Transverse colon (tissue), 3 donors: ENCODE measurements at regions not wholly inside any gene's neighbourhood (a gene's known extent, or its start where the extent isn't known, plus 50 kb on each side); places are given as distances from the start of the nearest gene placed in this dataset.

Experiments
- EP300 ChIP-seq: sonication (generic); formaldehyde crosslinking; IDR thresholded peaks from one replicate; pipeline ENCODE4 v1.6.1; 2017; ENCODE audit warnings: antibody characterized with exemption, low read depth
- POLR2A ChIP-seq: fragments of 450-650 bp; IDR thresholded peaks from one replicate; pipeline ENCODE4 v1.6.1; 2016; ENCODE audit warnings: antibody characterized with exemption, mild to moderate bottlenecking, moderate library complexity
- TF ChIP-seq, protein P1 (sequence below), 5 experiments: fragments of 200-600 bp in 3 of 5; fragments of 450-650 bp in 2 of 5; sonication (generic) in 3 of 5; IDR thresholded peaks; 1 replicate in 2 of 5; 2 replicates in 3 of 5; pipeline ENCODE4 v1.5.1; 2016 to 2017; ENCODE audit warnings: antibody characterized with exemption in 5 of 5, inconsistent platforms in 3 of 5, mild to moderate bottlenecking in 2 of 5, moderate library complexity in 1 of 5

DNA sequence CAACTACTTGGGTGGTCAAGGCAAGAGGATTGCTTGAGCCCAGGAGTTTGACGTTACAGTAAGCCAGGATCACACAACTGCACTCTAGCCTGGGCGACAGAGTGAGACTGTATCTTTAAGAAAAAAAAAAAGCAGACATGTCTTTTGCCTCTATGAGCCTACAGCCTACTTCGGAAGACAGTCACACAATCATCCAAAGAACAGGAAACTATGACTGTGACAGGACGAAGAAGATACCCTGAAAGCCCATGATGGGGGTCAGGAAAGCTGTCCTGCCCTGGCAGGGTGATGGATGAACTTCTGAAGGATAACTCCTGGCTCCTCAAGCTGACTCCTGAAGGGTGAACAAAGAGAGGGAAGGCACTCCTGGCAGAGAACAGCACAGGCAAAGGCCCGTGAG, 251.7 kb upstream of the SIX2 start:
- TF ChIP-seq, protein P1, sequence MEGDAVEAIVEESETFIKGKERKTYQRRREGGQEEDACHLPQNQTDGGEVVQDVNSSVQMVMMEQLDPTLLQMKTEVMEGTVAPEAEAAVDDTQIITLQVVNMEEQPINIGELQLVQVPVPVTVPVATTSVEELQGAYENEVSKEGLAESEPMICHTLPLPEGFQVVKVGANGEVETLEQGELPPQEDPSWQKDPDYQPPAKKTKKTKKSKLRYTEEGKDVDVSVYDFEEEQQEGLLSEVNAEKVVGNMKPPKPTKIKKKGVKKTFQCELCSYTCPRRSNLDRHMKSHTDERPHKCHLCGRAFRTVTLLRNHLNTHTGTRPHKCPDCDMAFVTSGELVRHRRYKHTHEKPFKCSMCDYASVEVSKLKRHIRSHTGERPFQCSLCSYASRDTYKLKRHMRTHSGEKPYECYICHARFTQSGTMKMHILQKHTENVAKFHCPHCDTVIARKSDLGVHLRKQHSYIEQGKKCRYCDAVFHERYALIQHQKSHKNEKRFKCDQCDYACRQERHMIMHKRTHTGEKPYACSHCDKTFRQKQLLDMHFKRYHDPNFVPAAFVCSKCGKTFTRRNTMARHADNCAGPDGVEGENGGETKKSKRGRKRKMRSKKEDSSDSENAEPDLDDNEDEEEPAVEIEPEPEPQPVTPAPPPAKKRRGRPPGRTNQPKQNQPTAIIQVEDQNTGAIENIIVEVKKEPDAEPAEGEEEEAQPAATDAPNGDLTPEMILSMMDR (IDR thresholded peaks at IDR 0.05): no peak
- TF ChIP-seq POLR2A (no peak), EP300 (no peak)
